Stimulated activated CD4-positive, alpha-beta T cell treated with anti-CD3 and anti-CD28 coated beads, Interleukin-4, amount 100 ng/mL, for 4 hours (primary cell): ENCODE measurements at regions not wholly inside any gene's neighbourhood (a gene's known extent, or its start where the extent isn't known, plus 50 kb on each side); places are given as distances from the start of the nearest gene placed in this dataset.

Experiments used
- DNase-seq, 2 experiments: peaks; one replicate each; pipeline ENCODE4 v3.0.0-alpha.2; 2020

- no peak for DNase-seq
Observed at GRCh38 chr5:106167766-106168165, 1503.0 kb downstream of the EFNA5 start.

GRCh38 chr5:106163233-106163632 lies 1507.5 kb downstream of the EFNA5 start:
- no peak for DNase-seq

- DNase-seq = no peak
Observed at GRCh38 chr5:106159616-106160015, 1511.1 kb downstream of the EFNA5 start.

- DNase-seq = no peak
Observed at GRCh38 chr5:106154280-106154716, 1516.4 kb downstream of the EFNA5 start.

GRCh38 chr5:106152569-106152968 lies 1518.2 kb downstream of the EFNA5 start:
- no peak for DNase-seq

- no peak for DNase-seq
Observed at GRCh38 chr5:106142116-106142515, 1528.6 kb downstream of the EFNA5 start.

GRCh38 chr5:106140101-106140500 lies 1530.6 kb downstream of the EFNA5 start:
- DNase-seq = no peak

- DNase-seq = no peak
Observed at GRCh38 chr5:106136061-106136460, 1534.7 kb downstream of the EFNA5 start.

- DNase-seq = no peak
Observed at GRCh38 chr5:106135473-106135872, 1535.3 kb downstream of the EFNA5 start.

GRCh38 chr5:106134549-106134948 lies 1536.2 kb downstream of the EFNA5 start:
- no peak for DNase-seq

GRCh38 chr5:106127985-106128384 lies 1542.8 kb downstream of the EFNA5 start:
- no peak for DNase-seq

GRCh38 chr5:106127341-106127781 lies 1543.4 kb downstream of the EFNA5 start:
- no peak for DNase-seq

GRCh38 chr5:106121972-106122605 lies 1548.6 kb downstream of the EFNA5 start:
- no peak for DNase-seq

GRCh38 chr5:106116682-106117081 lies 1554.1 kb downstream of the EFNA5 start:
- DNase-seq = no peak

- no peak for DNase-seq
Observed at GRCh38 chr5:106113922-106114321, 1556.8 kb downstream of the EFNA5 start.

- no peak for DNase-seq
Observed at GRCh38 chr5:106106384-106106783, 1564.4 kb downstream of the EFNA5 start.

- DNase-seq = no peak
Observed at GRCh38 chr5:106097340-106097739, 1573.4 kb downstream of the EFNA5 start.

- no peak for DNase-seq
Observed at GRCh38 chr5:106094839-106095238, 1575.9 kb downstream of the EFNA5 start.

- no peak for DNase-seq
Observed at GRCh38 chr5:106094204-106094607, 1576.5 kb downstream of the EFNA5 start.

GRCh38 chr5:106093134-106093533 lies 1577.6 kb downstream of the EFNA5 start:
- DNase-seq = no peak

GRCh38 chr5:106092455-106092854 lies 1578.3 kb downstream of the EFNA5 start:
- DNase-seq = no peak

GRCh38 chr5:106089073-106089472 lies 1581.7 kb downstream of the EFNA5 start:
- no peak for DNase-seq

- no peak for DNase-seq
Observed at GRCh38 chr5:106088462-106088861, 1582.3 kb downstream of the EFNA5 start.

- DNase-seq = no peak
Observed at GRCh38 chr5:106086352-106086751, 1584.4 kb downstream of the EFNA5 start.

- DNase-seq = no peak
Observed at GRCh38 chr5:106085556-106085955, 1585.2 kb downstream of the EFNA5 start.
